Inflammatory macrophage treated with lipopolysaccharide for 4 hours (primary cell): ENCODE measurements at regions not wholly inside any gene's neighbourhood (a gene's known extent, or its start where the extent isn't known, plus 50 kb on each side); places are given as distances from the start of the nearest gene placed in this dataset.

ENCODE experiments used
- DNase-seq: peaks from one replicate; pipeline ENCODE4 v3.0.0-alpha.2; 2020

DNA sequence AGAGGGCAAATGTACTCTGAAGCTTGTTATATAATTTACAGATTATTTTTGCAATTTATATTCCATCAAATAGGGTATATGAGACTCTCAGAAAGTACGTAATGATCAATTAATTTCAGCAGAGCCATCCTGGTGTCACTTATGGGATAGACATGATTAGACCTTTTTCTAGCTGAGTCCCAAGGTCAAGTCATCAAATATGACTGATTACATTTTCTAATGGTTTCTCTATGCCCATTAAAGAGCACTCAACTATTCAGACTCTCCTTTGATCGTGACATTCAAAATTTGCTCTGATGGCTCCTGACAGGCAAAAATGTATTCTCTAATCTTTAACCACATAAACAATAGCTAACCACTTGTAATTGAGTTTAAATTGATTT is 469.2 kb downstream of the COG6 start:
- no peak for DNase-seq

DNA sequence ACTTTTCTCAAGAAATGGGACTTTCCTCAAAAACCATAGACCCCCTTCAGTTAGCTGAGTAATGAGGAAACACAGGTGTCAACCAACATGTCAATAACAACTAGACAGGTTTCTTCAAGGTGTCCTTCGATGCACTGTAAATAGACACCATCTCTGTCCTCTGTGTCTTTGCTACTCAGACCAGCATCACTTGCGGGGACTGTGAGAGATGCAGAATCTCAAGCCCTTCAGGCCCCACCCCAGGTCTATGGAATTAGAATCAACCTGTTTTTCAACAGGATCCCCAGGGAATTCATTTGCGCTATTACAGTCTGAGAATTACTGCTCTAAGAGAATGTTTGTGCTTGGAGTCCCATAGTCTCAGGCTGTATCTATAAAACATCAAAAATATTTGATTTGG is 469.9 kb downstream of the COG6 start:
- DNase-seq, result no peak

GRCh38 chr13:40126306-40127085 is 471.0 kb downstream of the COG6 start:
- no peak for DNase-seq

GRCh38 chr13:40127476-40127875 is 472.0 kb downstream of the COG6 start:
- no peak for DNase-seq

- DNase-seq, result no peak
These were observed 472.5 kb downstream of the COG6 start for GRCh38 chr13:40127925-40128324.

- DNase-seq, result no peak
These were observed 474.0 kb downstream of the COG6 start for GRCh38 chr13:40129467-40129866.

DNA sequence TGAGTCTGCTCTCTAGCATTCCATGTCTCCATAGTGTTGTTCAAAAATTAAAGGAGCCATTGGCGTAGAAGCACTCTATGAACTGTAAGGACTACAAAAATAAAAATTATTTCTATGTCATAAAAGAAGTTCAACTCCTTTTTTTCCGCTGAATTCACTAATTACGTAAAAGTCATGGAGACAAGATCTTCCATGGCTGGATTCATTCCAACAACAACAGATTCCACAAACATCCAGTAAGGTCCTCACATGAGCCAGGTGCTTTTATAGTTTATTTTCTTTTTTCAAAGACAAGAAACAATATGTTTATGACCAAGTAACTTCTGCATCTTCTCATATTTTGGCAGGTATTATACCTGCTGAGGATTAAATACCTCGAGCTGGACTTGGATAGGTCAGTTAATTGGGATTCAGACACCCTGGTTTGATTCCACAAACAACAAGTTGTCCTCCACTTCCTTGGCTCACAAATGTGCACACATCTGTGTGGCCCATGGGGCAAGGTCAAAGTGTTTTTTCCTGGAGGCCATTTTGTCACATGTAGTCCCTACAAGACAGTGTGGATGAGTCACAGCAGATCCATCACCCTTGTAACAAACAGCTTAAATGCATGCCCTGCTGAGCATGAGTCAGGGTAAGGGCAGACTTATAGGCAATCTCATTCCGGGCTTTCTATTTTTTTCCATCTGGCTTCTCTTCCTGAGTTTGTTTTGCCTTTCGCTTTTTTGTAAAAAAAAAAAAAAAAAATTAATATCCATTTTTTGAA is 475.6 kb downstream of the COG6 start:
- peak; percentile 57 for DNase-seq

GRCh38 chr13:40132249-40132648 is 476.8 kb downstream of the COG6 start:
- no peak for DNase-seq

GRCh38 chr13:40136896-40137295 is 481.4 kb downstream of the COG6 start:
- no peak for DNase-seq

GRCh38 chr13:40137400-40137799 is 481.9 kb downstream of the COG6 start:
- DNase-seq, result no peak

- DNase-seq, result no peak
These were observed 484.5 kb downstream of the COG6 start for GRCh38 chr13:40139896-40140520.

- DNase-seq, result no peak
These were observed 486.5 kb downstream of the COG6 start for GRCh38 chr13:40141859-40142555.

DNA sequence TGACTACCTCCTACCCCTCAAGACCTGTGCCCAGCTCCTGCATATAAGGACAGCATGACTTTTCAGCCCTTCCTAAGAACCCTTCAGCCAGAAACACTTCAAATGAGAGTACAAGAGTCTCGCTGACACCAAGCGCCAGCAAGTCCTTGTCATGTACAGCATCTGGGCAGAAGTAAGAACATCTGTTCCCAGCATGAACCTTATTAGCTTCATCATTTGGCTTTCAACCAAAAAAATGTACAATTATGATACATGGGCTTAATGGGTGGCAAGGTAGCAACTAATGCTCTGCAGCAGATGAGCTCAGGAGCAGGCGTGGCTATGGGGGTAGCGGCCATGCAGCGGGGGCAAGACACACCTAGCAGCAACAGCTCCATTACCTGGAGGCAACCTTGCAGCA is 487.6 kb downstream of the COG6 start:
- no peak for DNase-seq

GRCh38 chr13:40143559-40143958 is 488.1 kb downstream of the COG6 start:
- no peak for DNase-seq

DNA sequence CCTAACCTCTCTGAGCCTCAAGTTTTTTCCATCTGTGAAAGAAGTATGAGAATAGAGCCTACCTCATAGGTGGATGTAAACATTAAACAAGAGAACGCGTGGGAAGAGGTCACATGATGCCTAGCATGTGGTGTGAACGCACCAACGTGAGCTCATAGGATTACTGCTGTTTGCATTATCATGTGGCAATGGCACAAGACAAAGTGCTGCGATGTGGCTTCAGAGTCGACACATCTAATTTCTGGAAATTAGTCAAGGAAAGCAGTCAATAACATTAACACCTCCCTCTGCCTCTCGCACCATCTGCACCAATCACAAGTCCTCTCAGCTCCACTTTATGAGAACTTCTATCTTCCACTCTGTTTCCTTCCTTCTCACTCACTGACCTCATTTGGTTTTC is 489.7 kb downstream of the COG6 start:
- DNase-seq, result no peak

DNA sequence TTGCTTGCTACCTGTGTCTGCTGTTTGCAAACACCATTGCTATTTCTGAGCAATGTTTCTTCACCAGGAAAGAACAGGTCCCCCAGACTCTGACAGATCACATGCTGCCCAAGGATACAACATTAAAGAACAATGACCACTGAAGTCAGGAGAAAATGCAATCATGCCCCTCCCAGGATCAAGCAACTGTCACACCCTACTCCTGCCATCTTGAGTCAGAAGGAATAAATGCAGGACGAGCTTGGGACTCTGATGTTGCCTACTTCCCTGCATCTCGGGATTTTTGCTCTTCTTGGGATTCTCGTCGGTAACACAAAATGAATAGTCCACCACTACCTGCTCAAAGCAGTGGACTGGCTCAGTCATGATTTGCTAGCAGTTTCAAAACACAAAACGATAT is 490.6 kb downstream of the COG6 start:
- DNase-seq, result no peak

- DNase-seq, result peak; percentile 45
These were observed 491.2 kb downstream of the COG6 start for GRCh38 chr13:40146611-40147117.

- no peak for DNase-seq
These were observed 492.6 kb downstream of the COG6 start for GRCh38 chr13:40148101-40148500.

GRCh38 chr13:40148742-40149141 is 493.3 kb downstream of the COG6 start:
- no peak for DNase-seq

DNA sequence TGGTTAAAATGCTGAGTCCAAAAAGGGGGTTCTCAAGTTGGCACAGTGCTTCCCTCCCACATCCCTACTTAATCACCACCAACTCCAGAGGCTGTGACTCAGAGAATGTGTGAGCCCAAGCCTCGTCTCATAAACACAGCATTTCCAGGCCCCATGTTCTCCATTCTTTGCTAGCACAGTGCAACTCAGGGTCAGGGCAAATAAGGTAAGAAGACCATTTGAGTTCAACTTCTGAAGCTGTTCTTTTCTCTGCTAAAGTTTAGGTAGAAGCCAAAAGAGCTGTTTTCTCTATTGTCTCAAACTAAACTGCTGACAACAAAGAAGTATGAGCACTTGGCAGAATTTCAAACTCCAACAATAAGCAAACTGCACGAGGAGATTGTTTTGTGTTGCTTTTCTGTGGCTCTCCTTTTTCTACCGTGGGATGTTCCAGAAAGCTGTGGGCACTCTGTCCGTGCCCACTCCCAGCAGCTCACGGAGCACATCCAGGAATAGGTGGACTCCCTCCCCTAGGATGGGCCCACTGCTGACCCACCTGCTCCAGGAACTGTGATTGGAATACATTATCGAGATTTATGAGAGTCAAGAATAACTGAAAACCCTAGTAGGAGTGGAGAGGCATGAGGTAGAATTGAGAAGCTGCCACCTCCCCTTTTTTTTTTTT is 494.3 kb downstream of the COG6 start:
- DNase-seq, result peak; percentile 59

- no peak for DNase-seq
These were observed 496.2 kb downstream of the COG6 start for GRCh38 chr13:40151673-40152072.

DNA sequence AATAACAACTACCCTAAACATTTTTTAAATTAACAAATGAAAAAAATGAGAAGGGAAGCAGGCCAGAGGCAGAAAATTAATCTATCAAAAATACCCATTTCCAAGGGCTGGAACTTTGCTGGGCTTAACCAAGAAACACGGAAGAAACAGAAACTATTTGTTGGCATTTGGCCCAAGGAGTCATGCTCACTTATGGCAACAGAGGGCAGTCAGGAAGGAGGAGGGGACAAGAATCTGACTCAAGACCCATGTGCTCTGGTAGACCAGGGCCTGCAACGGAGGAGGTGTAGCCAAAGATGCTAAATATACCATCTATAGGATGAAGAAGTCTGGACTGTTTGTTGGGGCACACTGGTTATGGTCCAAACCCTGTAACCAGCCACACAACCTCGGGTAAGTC is 496.7 kb downstream of the COG6 start:
- peak; percentile 72 for DNase-seq

- no peak for DNase-seq
These were observed 497.5 kb downstream of the COG6 start for GRCh38 chr13:40152922-40153321.
